Panc1 (cell line): ENCODE measurements at regions not wholly inside any gene's neighbourhood (a gene's known extent, or its start where the extent isn't known, plus 50 kb on each side); places are given as distances from the start of the nearest gene placed in this dataset.
"Not testable (repeated sequence)": the region's sequence is repeated elsewhere in the genome, so short reads cannot be mapped to it uniquely, and the experiment has no call there.

Experiments
- ATAC-seq: fragments of 200-7000 bp; cut with Tn5 transposase; 2 replicates; pipeline ENCODE4 v1.9.1; 2020; ENCODE audit warnings: mild to moderate bottlenecking, moderate library complexity
- BruUV-seq: library from RNA; stranded (reverse); fragments of 400-500 nt; replicated peaks from 2 replicates; lab custom pipeline; 2021; lab: Mats Ljungman, UMichigan
- CTCF ChIA-PET: fragments of 300-600 bp; sonication (Branson Sonifier 250); formaldehyde crosslinking; loops from one replicate; lab custom pipeline; 2022; ENCODE audit warnings: antibody characterized with exemption; lab: Charles Lee
- POLR2A ChIA-PET: fragments of 300-600 bp; sonication (Branson Sonifier 250); formaldehyde crosslinking; loops from one replicate; lab custom pipeline; 2022; ENCODE audit warnings: antibody characterized with exemption; lab: Charles Lee
- DNase-seq: peaks from one replicate; pipeline ENCODE4 v3.0.0-alpha.2; 2010; ENCODE audit warnings: low read depth, low spot score
- H3K27ac ChIP-seq: 2 replicates; pipeline ENCODE4 v1.5.1; 2011; ENCODE audit warnings: mild to moderate bottlenecking, low read length, inconsistent platforms
- H3K27me3 ChIP-seq: fragments of 200-500 bp; sonication (Bioruptor generic); 2 replicates; pipeline ENCODE4 v1.6.0; 2014; ENCODE audit warnings: low read length, inconsistent platforms; ENCODE audit not compliant: control insufficient read depth, insufficient read depth
- H3K36me3 ChIP-seq: fragments of 200-500 bp; sonication (Bioruptor generic); 2 replicates; pipeline ENCODE4 v1.5.1; 2014; ENCODE audit warnings: inconsistent platforms, mild to moderate bottlenecking, low read length, moderate library complexity; ENCODE audit not compliant: control insufficient read depth, insufficient read depth
- H3K4me1 ChIP-seq: 2 replicates; pipeline ENCODE4 v1.5.1; 2011; ENCODE audit warnings: inconsistent platforms, mild to moderate bottlenecking, low read length, moderate library complexity; ENCODE audit not compliant: control insufficient read depth, insufficient read depth
- H3K4me3 ChIP-seq, 2 experiments: 2 replicates each; pipeline ENCODE4 v1.5.1; 2011 to 2012; ENCODE audit warnings: low read depth in 2 of 2, low read length in 2 of 2, mild to moderate bottlenecking in 2 of 2, inconsistent platforms in 1 of 2, moderate library complexity in 1 of 2
- H3K9me3 ChIP-seq: fragments of 200-500 bp; sonication (Bioruptor generic); 2 replicates; pipeline ENCODE4 v1.5.1; 2014; ENCODE audit warnings: low read depth, mild to moderate bottlenecking, inconsistent platforms, low read length, moderate library complexity; ENCODE audit not compliant: control insufficient read depth, insufficient read depth
- CTCF ChIP-seq: fragments of 450-650 bp; IDR thresholded peaks from 2 replicates; pipeline ENCODE4 v1.5.1; 2017; ENCODE audit warnings: mild to moderate bottlenecking
- POLR2AphosphoS5 ChIP-seq: IDR thresholded peaks from 2 replicates; pipeline ENCODE4 v1.6.1; 2012; ENCODE audit warnings: mild to moderate bottlenecking, low read depth, low read length, moderate library complexity
- REST ChIP-seq, 2 experiments: IDR thresholded peaks; 2 replicates each; pipeline ENCODE4 v1.6.1; 2011 to 2012; ENCODE audit warnings: low read depth in 2 of 2, control low read depth in 1 of 2, low read length in 1 of 2, mild to moderate bottlenecking in 1 of 2, moderate library complexity in 1 of 2; ENCODE audit not compliant: insufficient read depth in 1 of 2
- SIN3A ChIP-seq: IDR thresholded peaks from 2 replicates; pipeline ENCODE4 v1.6.1; 2012; ENCODE audit warnings: low read depth, mild to moderate bottlenecking, low read length, moderate library complexity, borderline replicate concordance; ENCODE audit not compliant: insufficient read depth
- TCF7L2 ChIP-seq: IDR thresholded peaks from 2 replicates; pipeline ENCODE4 v1.6.1; 2011; ENCODE audit warnings: mild to moderate bottlenecking, low read depth, low read length, inconsistent platforms
- in situ Hi-C: cut with HindIII; loops from 2 replicates; pipeline ENCODE4 v1.10.0; 2016; ENCODE audit warnings: low sequenced_read_pairs, low pct_unique_long_range_greater_than_20kb
- intact Hi-C: fragments of 100-400 bp; cut with micrococcal nuclease; formaldehyde crosslinking; loops from one replicate; pipeline ENCODE4 v1.10.0; 2022; ENCODE audit not compliant: unreplicated experiment

GRCh38 chr5:42317575-42317974 is 105.7 kb upstream of the GHR start:
- Histone ChIP-seq H3K9me3 (peaks cover 4% of the 10 kb centered on the region; the same call in 1 of the 2 replicates), H3K27ac (no peak overlapping the region), H3K4me1 (no peaks in the 10 kb centered on the region), H3K27me3 (no peaks in the 10 kb centered on the region), H3K4me3 (no peak overlapping the region), H3K36me3 (no peaks in the 10 kb centered on the region)
- CTCF ChIA-PET: no interaction called here
- in situ Hi-C loops: no loop called here
- TF ChIP-seq REST (IDR thresholded peaks at IDR 0.05; ENCODE audit: insufficient read depth in 1 of 2, low read depth in 2 of 2, low read length in 1 of 2) (no peak), POLR2AphosphoS5 (no peak), SIN3A (no peak), TCF7L2 (no peak), CTCF (no peak)
- BruUV-seq: no TSS peak
- ATAC-seq: no peak
- POLR2A ChIA-PET: no interaction called here
- no peak for DNase-seq
- intact Hi-C loops: no loop called here

- CTCF ChIA-PET: not testable (repeated sequence)
Measured at GRCh38 chr5:42319546-42319945, 103.7 kb upstream of the GHR start.

GRCh38 chr5:42321785-42322184 is 101.5 kb upstream of the GHR start:
- ATAC-seq: no peak
- TF ChIP-seq POLR2AphosphoS5 (no peak), SIN3A (no peak), REST (IDR thresholded peaks at IDR 0.05; ENCODE audit: insufficient read depth in 1 of 2, low read depth in 2 of 2, low read length in 1 of 2) (no peak), CTCF (no peak), TCF7L2 (no peak)
- no peak overlapping the region for H3K4me3 ChIP-seq
- H3K9me3 ChIP-seq: peaks cover 4% of the 10 kb centered on the region; the same call in 1 of the 2 replicates
- no peaks in the 10 kb centered on the region for H3K27me3 ChIP-seq
- DNase-seq: no peak
- H3K36me3 ChIP-seq: no peaks in the 10 kb centered on the region
- in situ Hi-C loops (no loop called here), intact Hi-C loops (no loop called here)
- no peak overlapping the region for H3K27ac ChIP-seq
- CTCF ChIA-PET: no interaction called here
- POLR2A ChIA-PET: no interaction called here
- no TSS peak for BruUV-seq
- no peaks in the 10 kb centered on the region for H3K4me1 ChIP-seq

More at GRCh38 chr5:42319546-42319945, 103.7 kb upstream of the GHR start:
- BruUV-seq, DNase-seq, ATAC-seq, in situ Hi-C loops, H3K36me3 ChIP-seq, H3K9me3 ChIP-seq, intact Hi-C loops, H3K27me3 ChIP-seq, H3K4me3 ChIP-seq, H3K27ac ChIP-seq, H3K4me1 ChIP-seq, POLR2A ChIA-PET: not testable (repeated sequence)
